Panc1 (cell line): ENCODE measurements at regions not wholly inside any gene's neighbourhood (a gene's known extent, or its start where the extent isn't known, plus 50 kb on each side); places are given as distances from the start of the nearest gene placed in this dataset.

Experiments used
- ATAC-seq: fragments of 200-7000 bp; cut with Tn5 transposase; 2 replicates; pipeline ENCODE4 v1.9.1; 2020; ENCODE audit warnings: mild to moderate bottlenecking, moderate library complexity
- BruUV-seq: library from RNA; stranded (reverse); fragments of 400-500 nt; replicated peaks from 2 replicates; lab custom pipeline; 2021; lab: Mats Ljungman, UMichigan
- CTCF ChIA-PET: fragments of 300-600 bp; sonication (Branson Sonifier 250); formaldehyde crosslinking; loops from one replicate; lab custom pipeline; 2022; ENCODE audit warnings: antibody characterized with exemption; lab: Charles Lee
- POLR2A ChIA-PET: fragments of 300-600 bp; sonication (Branson Sonifier 250); formaldehyde crosslinking; loops from one replicate; lab custom pipeline; 2022; ENCODE audit warnings: antibody characterized with exemption; lab: Charles Lee
- DNase-seq: peaks from one replicate; pipeline ENCODE4 v3.0.0-alpha.2; 2010; ENCODE audit warnings: low read depth, low spot score
- H3K27ac ChIP-seq: 2 replicates; pipeline ENCODE4 v1.5.1; 2011; ENCODE audit warnings: mild to moderate bottlenecking, low read length, inconsistent platforms
- H3K27me3 ChIP-seq: fragments of 200-500 bp; sonication (Bioruptor generic); 2 replicates; pipeline ENCODE4 v1.6.0; 2014; ENCODE audit warnings: low read length, inconsistent platforms; ENCODE audit not compliant: control insufficient read depth, insufficient read depth
- H3K36me3 ChIP-seq: fragments of 200-500 bp; sonication (Bioruptor generic); 2 replicates; pipeline ENCODE4 v1.5.1; 2014; ENCODE audit warnings: inconsistent platforms, mild to moderate bottlenecking, low read length, moderate library complexity; ENCODE audit not compliant: control insufficient read depth, insufficient read depth
- H3K4me1 ChIP-seq: 2 replicates; pipeline ENCODE4 v1.5.1; 2011; ENCODE audit warnings: inconsistent platforms, mild to moderate bottlenecking, low read length, moderate library complexity; ENCODE audit not compliant: control insufficient read depth, insufficient read depth
- H3K4me3 ChIP-seq, 2 experiments: 2 replicates each; pipeline ENCODE4 v1.5.1; 2011 to 2012; ENCODE audit warnings: low read depth in 2 of 2, low read length in 2 of 2, mild to moderate bottlenecking in 2 of 2, inconsistent platforms in 1 of 2, moderate library complexity in 1 of 2
- H3K9me3 ChIP-seq: fragments of 200-500 bp; sonication (Bioruptor generic); 2 replicates; pipeline ENCODE4 v1.5.1; 2014; ENCODE audit warnings: low read depth, mild to moderate bottlenecking, inconsistent platforms, low read length, moderate library complexity; ENCODE audit not compliant: control insufficient read depth, insufficient read depth
- CTCF ChIP-seq: fragments of 450-650 bp; IDR thresholded peaks from 2 replicates; pipeline ENCODE4 v1.5.1; 2017; ENCODE audit warnings: mild to moderate bottlenecking
- POLR2AphosphoS5 ChIP-seq: IDR thresholded peaks from 2 replicates; pipeline ENCODE4 v1.6.1; 2012; ENCODE audit warnings: mild to moderate bottlenecking, low read depth, low read length, moderate library complexity
- REST ChIP-seq, 2 experiments: IDR thresholded peaks; 2 replicates each; pipeline ENCODE4 v1.6.1; 2011 to 2012; ENCODE audit warnings: low read depth in 2 of 2, control low read depth in 1 of 2, low read length in 1 of 2, mild to moderate bottlenecking in 1 of 2, moderate library complexity in 1 of 2; ENCODE audit not compliant: insufficient read depth in 1 of 2
- SIN3A ChIP-seq: IDR thresholded peaks from 2 replicates; pipeline ENCODE4 v1.6.1; 2012; ENCODE audit warnings: low read depth, mild to moderate bottlenecking, low read length, moderate library complexity, borderline replicate concordance; ENCODE audit not compliant: insufficient read depth
- TCF7L2 ChIP-seq: IDR thresholded peaks from 2 replicates; pipeline ENCODE4 v1.6.1; 2011; ENCODE audit warnings: mild to moderate bottlenecking, low read depth, low read length, inconsistent platforms
- in situ Hi-C: cut with HindIII; loops from 2 replicates; pipeline ENCODE4 v1.10.0; 2016; ENCODE audit warnings: low sequenced_read_pairs, low pct_unique_long_range_greater_than_20kb
- intact Hi-C: fragments of 100-400 bp; cut with micrococcal nuclease; formaldehyde crosslinking; loops from one replicate; pipeline ENCODE4 v1.10.0; 2022; ENCODE audit not compliant: unreplicated experiment

GRCh38 chr15:98433856-98434255 lies 214.5 kb upstream of the IGF1R start:
- H3K9me3 ChIP-seq: no peaks in the 10 kb centered on the region
- no peak for DNase-seq
- peaks cover 3% of the 10 kb centered on the region; the same call in 1 of the 2 replicates for H3K27me3 ChIP-seq
- ATAC-seq: no peak
- TF ChIP-seq CTCF (no peak), TCF7L2 (no peak), POLR2AphosphoS5 (no peak), SIN3A (no peak)
- H3K4me1 ChIP-seq: no peaks in the 10 kb centered on the region
- POLR2A ChIA-PET: no interaction called here
- CTCF ChIA-PET: no interaction called here
- in situ Hi-C loops: no loop called here
- no peaks in the 10 kb centered on the region for H3K36me3 ChIP-seq
- no peak overlapping the region for H3K4me3 ChIP-seq
- intact Hi-C loops: no loop called here
- no peak overlapping the region for H3K27ac ChIP-seq
- no TSS peak for BruUV-seq

- DNase-seq: no peak
- in situ Hi-C loops: no loop called here
- no TSS peak for BruUV-seq
- Histone ChIP-seq H3K4me3 (no peak overlapping the region), H3K27me3 (no peaks in the 10 kb centered on the region; the same call in 1 of the 2 replicates), H3K9me3 (no peaks in the 10 kb centered on the region), H3K27ac (no peak overlapping the region), H3K36me3 (no peaks in the 10 kb centered on the region), H3K4me1 (peaks cover 4% of the 10 kb centered on the region)
- CTCF ChIA-PET: no interaction called here
- ATAC-seq: no peak
- POLR2A ChIA-PET: no interaction called here
- TF ChIP-seq SIN3A (no peak), REST (IDR thresholded peaks at IDR 0.05; ENCODE audit: insufficient read depth in 1 of 2, low read depth in 2 of 2, low read length in 1 of 2) (no peak), CTCF (no peak), TCF7L2 (no peak), POLR2AphosphoS5 (no peak)
- intact Hi-C loops: no loop called here
Observed at GRCh38 chr15:98437752-98438151, 210.6 kb upstream of the IGF1R start.
